CD4-positive, alpha-beta T cell treated with Interleukin-4 for 4 hours (primary cell): ENCODE measurements at regions not wholly inside any gene's neighbourhood (a gene's known extent, or its start where the extent isn't known, plus 50 kb on each side); places are given as distances from the start of the nearest gene placed in this dataset.

Experiments used
- DNase-seq: peaks from one replicate; pipeline ENCODE4 v3.0.0-alpha.2; 2020

DNA sequence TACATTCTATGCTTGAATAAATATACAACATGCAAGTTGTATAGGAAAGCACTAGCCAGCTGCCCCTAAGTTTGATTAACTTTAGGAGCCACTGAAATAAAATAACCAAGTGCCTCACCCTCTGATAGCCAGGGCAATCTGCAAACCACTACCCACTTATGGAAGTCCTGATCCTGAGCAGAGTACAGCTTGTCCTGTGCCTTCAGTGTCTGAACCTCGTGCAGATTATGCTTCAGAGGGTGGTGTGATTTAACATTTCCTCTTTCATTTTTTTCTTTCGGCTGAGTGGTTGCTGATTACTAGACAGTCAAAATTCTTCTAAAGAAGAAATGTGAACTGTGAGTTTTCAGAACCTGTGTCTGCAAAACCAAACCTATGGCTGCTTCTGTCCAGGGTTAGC lies 327.7 kb downstream of the PIK3R1 start:
- DNase-seq, result no peak

DNA sequence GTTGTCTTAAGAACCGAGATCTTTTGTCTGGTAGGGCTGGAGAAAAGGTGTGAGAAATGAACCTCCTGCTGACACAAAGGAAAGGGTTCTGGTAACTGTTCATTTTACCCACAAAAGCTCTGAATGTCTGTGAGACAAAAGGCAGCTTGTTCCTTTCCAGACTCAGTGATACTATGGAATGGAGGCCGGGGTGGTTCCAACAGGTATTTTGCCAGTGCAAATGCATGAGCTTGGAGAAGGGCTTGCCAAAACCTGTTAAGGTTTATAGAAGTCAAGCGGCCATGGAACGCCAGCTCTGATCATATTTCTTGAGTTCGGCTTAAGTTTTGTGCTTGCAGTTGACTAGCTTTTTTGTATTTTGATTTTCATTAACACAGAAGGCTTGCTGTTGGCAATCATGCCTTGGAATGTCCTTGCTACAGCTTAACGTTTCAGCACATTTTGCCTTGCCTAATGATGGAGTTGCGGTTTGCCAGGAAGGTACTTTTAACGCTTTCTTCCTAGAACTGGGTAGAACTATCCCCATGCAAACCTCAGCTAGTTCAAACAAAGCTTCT lies 328.6 kb downstream of the PIK3R1 start:
- no peak for DNase-seq

GRCh38 chr5:68544648-68545552 lies 329.3 kb downstream of the PIK3R1 start:
- no peak for DNase-seq

DNA sequence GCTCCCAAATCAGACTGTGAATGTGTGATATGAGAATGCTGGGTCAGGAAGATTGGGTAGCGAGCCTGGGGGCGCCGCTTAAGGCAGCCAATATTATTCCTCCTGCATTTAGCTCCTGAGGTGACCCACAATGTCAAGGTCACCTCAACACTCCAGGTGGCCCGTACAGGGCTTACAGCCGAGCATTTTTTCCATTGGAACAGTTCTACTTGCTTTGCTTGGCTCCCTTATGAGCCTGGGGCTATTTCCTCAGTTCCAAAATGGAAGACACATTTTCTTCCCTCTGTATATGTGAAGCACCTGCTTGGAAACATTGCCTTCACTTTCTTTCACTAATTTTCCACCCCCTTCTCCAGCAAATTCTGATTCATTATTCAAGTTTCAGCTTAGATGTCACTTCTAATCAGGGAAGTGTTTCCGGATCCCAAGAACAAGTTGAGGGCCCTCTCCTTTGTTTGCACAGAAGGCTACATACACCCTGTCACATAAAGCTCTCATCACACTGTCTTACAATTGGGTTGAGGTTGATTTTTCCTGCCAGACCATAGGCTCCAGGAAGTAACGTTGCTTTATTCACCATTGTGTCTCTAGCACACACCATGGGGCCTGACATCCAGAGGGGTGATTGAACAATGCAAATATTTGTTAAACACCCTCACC lies 330.2 kb downstream of the PIK3R1 start:
- DNase-seq, result no peak

- no peak for DNase-seq
Observed at GRCh38 chr5:68547056-68547455, 331.5 kb downstream of the PIK3R1 start.

DNA sequence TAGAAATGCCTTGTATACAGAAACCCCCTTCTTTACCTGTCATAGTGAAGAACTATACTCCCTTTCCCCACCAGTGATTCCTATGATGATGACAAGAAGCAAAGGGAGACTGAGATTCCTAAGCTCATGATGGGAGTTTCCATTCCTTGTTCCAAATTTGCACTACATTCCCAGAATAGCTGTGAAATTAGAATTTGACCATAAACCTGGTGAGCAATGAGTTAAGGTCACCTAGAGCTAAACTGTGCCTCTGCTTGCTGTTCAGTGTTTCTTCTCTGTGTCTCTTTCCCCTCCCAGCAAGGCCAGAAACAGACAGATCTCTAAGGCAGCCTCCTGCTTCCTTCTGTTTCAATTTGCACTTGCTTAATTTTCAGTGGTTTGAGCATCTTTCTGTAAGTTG lies 332.1 kb downstream of the PIK3R1 start:
- no peak for DNase-seq

DNA sequence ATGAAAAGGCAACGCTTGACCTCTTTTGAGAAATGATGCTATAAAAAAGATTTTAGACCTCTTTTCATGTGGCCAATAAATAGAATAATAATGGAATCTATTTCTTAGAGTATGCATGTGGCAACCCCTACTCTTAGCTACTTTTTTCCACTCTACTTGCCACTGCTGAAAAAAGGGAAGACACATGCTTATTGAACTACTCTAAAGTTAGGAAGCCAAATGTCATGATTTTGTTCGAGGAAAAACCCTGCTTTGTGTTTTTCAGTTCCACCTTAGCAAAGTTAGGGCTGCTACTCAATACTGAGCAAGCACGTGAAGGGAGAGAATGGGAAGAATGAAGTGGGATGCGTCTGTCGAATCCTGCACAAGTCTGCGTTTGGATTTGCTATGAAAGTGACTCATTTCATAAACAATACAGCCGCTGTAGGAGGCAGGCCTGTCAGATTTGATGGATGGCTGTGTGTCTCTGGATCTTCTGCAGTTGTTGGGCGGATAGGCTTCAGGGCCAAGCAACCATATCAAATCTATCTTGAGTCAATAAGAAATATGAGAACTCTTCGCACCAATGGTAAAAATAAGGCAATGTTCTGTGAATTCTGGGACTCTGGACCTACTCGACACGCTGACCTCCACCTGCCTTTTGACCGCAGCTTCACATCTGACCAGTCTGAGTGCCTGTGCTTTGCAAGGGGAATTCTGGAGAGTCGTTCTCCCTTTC lies 333.6 kb downstream of the PIK3R1 start:
- no peak for DNase-seq

GRCh38 chr5:68550015-68550414 lies 334.5 kb downstream of the PIK3R1 start:
- no peak for DNase-seq

DNA sequence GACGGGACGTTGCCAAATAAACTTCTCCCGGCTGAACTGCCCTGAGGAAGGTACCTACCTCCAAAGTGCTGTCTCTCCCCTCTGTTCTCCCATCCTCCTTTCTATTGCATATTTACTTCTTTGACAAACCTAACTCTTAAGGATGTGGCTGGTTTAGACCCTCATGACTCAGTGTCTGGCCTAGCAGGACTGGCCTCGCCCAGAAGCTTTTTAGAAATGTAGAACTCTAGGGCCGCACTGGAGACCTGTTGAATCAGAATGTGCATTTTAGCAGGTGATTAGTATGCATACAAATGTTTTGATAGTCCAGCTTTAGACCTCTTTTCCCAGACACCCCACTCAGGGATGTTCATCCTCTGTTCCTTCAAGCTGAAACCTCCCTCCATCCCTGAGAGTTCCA lies 335.9 kb downstream of the PIK3R1 start:
- DNase-seq, result no peak

DNA sequence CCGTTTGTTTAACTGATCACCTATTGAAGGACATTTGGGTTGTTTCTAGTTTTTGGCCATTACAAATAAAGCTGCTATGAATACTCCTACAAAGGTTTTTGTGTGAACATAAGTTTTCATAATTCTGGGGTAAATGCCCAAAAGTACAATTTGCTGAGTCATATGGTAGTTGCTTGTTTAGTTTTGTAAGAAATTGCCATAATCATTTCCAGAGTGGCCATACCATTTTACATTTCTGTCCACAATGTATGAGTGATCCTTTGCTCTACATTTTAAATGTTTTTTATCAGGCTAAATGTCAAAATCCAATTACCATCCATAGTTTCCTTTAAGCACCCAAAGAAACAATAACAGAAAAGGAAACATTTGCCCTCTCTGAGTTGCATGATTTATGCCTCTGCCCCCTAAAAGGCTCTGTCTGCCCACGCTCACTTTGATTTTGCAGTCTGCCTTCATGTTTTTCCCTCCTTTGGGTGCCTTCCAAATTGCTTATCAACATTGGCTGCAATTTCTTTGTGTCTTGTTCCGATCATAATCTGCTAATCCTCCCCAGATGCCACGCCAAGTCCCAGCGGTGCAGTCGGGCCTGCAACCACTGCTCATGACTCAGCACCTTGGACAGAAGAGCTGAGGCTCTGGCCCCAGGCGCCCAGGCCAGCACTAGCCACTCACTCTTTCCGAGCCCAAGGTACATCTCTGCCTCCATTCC lies 339.2 kb downstream of the PIK3R1 start:
- DNase-seq, result no peak

DNA sequence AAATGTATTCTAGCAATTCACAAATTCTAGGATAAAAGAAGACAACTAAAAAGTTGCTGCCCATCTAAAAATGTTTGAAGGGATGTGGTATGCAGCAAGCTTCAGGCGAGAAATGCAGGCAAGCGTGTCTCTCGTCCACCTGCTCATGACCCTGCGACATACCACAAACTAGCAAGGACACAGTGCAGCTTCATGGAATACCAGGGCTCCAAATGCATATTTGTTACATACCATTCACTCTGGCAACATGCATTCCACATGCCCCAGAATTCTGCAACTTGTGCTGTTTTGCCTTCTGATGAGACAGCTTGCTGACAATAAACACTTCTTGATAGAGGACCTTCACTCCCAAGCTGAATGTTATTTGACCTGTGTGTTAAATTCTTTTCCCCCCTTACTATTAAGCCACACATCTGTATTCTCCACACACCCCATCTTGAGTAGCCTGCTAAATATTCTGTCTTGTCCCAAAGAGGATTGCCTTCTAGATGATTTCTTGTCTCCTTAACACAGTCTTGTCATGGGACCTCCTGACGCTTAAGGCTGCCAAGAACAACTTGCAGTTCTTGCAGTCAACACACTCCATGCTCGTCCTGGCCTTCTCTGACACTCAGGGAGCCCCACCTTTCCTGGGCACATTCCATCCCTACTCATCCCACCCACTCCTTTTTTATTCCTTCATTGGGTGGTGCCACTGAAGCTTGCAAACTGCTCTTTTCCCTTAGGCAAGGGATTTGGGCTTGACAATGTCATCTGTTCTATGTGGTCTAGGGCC lies 340.5 kb downstream of the PIK3R1 start:
- no peak for DNase-seq

GRCh38 chr5:68557162-68557936 lies 341.8 kb downstream of the PIK3R1 start:
- no peak for DNase-seq

DNA sequence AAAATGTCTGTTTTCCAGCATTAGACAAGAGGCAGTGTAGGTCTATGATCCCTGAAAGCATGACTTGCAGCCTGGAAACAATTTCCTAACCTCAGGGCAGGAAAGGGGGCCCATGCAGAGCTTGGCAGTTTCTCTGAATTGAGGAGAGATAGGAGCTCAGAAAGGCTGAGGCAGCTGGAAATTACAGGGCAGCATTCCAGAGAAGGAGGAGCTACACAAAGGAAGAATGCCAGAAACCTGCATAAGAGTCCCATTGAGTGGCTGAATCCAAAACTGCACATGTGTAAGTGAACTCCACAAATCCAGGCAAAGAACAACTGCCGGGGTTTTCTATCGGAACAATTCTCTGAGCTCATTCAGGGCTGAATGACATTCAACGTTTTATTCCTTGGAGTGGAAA lies 346.8 kb downstream of the PIK3R1 start:
- DNase-seq, result no peak

DNA sequence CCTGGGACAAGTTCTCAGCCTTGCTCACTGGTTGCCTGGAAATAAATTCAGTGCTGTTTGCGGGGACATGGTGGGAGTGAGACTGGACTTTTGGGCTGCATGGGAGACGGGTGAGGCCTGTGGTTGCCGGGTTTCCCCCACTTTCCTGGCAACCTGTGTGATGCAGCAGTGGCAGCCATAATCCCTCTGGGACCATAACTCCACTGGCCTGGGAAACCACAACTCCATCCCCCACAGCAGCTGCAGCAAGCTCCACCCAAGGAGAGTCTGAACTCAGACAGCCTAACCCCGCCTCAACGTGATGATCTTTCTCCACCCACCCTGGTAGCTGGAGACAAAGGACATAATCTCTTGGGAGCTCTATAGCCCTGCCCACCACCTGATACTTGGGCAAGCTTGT lies 349.9 kb downstream of the PIK3R1 start:
- no peak for DNase-seq

DNA sequence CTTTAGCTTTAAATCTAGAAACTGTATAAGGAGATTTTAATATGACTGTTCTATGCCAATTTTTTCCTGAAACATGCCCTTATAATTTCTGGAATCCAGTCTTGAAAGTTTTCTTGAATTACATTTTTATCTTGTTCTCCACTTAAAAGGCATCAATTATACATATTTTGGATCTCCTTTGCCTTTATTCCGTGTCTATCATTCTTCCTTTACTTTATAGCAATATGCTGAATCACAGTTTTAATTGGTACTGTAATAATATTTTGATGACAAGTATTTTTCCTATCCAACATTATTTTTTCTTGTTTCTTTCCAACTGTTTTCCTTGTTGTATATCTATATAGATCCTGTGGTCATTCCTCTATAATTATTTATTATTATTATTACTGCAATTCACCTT lies 361.2 kb downstream of the PIK3R1 start:
- no peak for DNase-seq

DNA sequence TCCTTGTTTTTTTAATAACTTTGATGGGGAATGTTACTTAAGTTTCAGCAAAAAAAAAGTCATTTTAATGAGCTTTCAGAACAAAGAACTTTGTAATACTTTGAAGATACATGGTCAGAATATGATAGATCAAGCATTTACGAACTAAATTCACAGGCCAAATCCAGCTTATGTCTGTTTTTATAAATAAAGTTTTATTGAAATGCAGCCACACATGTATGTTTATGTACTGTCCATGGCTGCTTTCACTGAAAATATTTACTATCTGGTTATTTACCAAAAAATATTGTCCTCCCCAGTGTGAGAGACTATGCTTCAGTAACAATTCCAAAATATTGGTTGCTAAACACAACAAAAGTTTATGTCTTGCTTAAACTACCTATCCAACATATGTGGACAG lies 366.7 kb downstream of the PIK3R1 start:
- DNase-seq, result no peak

DNA sequence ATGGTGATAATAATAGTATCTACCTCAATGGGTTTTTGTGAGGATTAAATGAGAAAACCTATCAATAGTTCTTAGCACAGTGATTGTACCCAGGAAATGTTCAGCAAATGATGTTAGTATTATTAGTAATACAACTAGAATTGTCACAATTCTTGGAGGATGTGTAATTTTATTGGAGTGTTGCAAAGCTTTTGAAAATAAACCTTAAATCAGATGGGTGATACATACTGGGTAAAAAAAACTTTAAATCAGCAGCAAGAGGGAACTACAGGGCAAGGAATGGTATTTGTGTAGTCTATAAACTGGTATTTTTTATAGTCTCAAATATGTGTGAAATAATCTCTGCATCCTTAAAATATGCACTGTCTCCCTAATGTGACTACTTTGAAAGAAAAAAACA lies 371.6 kb downstream of the PIK3R1 start:
- no peak for DNase-seq

DNA sequence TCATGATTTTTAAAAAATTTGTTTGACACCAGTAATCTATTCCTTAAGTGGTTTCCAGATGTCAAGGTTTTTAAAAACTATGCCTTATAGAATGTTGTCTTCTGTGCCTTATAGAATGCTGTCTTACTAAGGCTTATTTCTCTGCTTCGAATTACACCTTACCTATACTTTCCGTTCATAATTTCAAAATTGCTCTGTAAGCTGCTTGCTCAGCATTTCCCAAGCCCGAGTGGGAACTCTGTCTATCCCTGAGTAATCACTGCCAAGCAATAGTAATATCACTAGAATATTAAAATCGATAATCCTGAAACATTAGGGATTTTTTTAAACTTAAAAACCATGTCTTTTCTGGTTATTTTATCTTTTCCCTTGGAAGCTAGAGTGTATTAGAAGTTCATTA lies 376.3 kb downstream of the PIK3R1 start:
- DNase-seq, result no peak

DNA sequence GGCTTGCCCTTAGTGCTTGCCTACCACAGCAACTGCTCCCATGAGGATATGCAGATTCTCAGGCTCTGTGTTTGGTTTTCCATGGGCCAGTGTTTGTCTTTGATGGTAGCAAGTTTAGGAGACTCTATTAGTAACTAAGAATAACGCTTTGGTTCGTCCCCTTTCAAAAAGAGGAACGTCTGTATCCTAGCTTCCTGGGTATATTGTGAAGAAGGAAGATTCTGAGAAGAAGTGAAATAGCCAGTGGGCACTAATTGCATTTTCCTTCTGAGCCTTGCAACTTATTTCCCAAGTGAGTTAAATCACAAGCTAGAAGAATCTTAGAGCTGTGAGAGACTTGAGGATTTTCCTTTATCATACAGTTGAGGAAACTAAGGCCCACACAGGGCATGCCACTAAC lies 376.8 kb downstream of the PIK3R1 start:
- no peak for DNase-seq

GRCh38 chr5:68593211-68593671 lies 377.7 kb downstream of the PIK3R1 start:
- DNase-seq, result no peak

- DNase-seq, result no peak
Observed at GRCh38 chr5:68612972-68613371, 397.4 kb downstream of the PIK3R1 start.
